ENCODE measurements at regions not wholly inside any gene's neighbourhood (a gene's known extent, or its start where the extent isn't known, plus 50 kb on each side); places are given as distances from the start of the nearest gene placed in this dataset.

GRCh38 chr3:99143493-99143892 lies 242.0 kb upstream of the DCBLD2 start:
- Histone ChIP-seq H3K9me3 (replicated peaks) (no peaks in the 10 kb centered on the region), H3K36me3 (no peaks in the 10 kb centered on the region), H3K27ac (no peak overlapping the region), H3K27me3 (no peaks in the 10 kb centered on the region), H3K4me3 (no peak overlapping the region), H3K4me1 (no peaks in the 10 kb centered on the region)
- no peak for DNase-seq

GRCh38 chr3:99134986-99135385 lies 233.5 kb upstream of the DCBLD2 start:
- Histone ChIP-seq H3K27ac (no peak overlapping the region), H3K36me3 (no peaks in the 10 kb centered on the region), H3K4me3 (no peak overlapping the region), H3K27me3 (no peaks in the 10 kb centered on the region), H3K4me1 (no peaks in the 10 kb centered on the region), H3K9me3 (replicated peaks) (0 out of 2 replicates have a peak, but pooled peaks cover 2% of the 10 kb centered on the region)
- no peak for DNase-seq

- no peaks in the 10 kb centered on the region for H3K9me3 ChIP-seq (replicated peaks)
- H3K4me3 ChIP-seq = no peak overlapping the region
- no peaks in the 10 kb centered on the region for H3K27me3 ChIP-seq
- no peak for DNase-seq
- H3K27ac ChIP-seq = no peak overlapping the region
- no peaks in the 10 kb centered on the region for H3K36me3 ChIP-seq
- no peaks in the 10 kb centered on the region for H3K4me1 ChIP-seq
Measured at GRCh38 chr3:99131876-99132275, 230.4 kb upstream of the DCBLD2 start.

GRCh38 chr3:99128725-99129505 lies 227.4 kb upstream of the DCBLD2 start:
- no peaks in the 10 kb centered on the region for H3K4me1 ChIP-seq
- H3K36me3 ChIP-seq = no peaks in the 10 kb centered on the region
- DNase-seq = peak in 1 of 2 experiments; percentile 8
- H3K27ac ChIP-seq = peak overlapping the region; percentile 19
- H3K9me3 ChIP-seq (replicated peaks) = no peaks in the 10 kb centered on the region
- H3K27me3 ChIP-seq = no peaks in the 10 kb centered on the region
- H3K4me3 ChIP-seq = no peak overlapping the region

GRCh38 chr3:99128235-99128634 lies 226.7 kb upstream of the DCBLD2 start:
- DNase-seq = no peak
- Histone ChIP-seq H3K36me3 (no peaks in the 10 kb centered on the region), H3K4me3 (no peak overlapping the region), H3K4me1 (no peaks in the 10 kb centered on the region), H3K9me3 (replicated peaks) (no peaks in the 10 kb centered on the region), H3K27ac (no peak overlapping the region), H3K27me3 (no peaks in the 10 kb centered on the region)

GRCh38 chr3:99126316-99126715 lies 224.8 kb upstream of the DCBLD2 start:
- no peaks in the 10 kb centered on the region for H3K9me3 ChIP-seq (replicated peaks)
- no peaks in the 10 kb centered on the region for H3K36me3 ChIP-seq
- no peaks in the 10 kb centered on the region for H3K27me3 ChIP-seq
- no peak overlapping the region for H3K27ac ChIP-seq
- H3K4me3 ChIP-seq = no peak overlapping the region
- no peaks in the 10 kb centered on the region for H3K4me1 ChIP-seq
- DNase-seq = no peak

GRCh38 chr3:99119385-99119784 lies 217.9 kb upstream of the DCBLD2 start:
- no peak overlapping the region for H3K27ac ChIP-seq
- no peaks in the 10 kb centered on the region for H3K9me3 ChIP-seq (replicated peaks)
- no peak overlapping the region for H3K4me3 ChIP-seq
- no peaks in the 10 kb centered on the region for H3K36me3 ChIP-seq
- no peaks in the 10 kb centered on the region for H3K4me1 ChIP-seq
- no peaks in the 10 kb centered on the region for H3K27me3 ChIP-seq
- no peak for DNase-seq

- Histone ChIP-seq H3K27me3 (no peaks in the 10 kb centered on the region), H3K4me1 (no peaks in the 10 kb centered on the region), H3K27ac (peak overlapping the region; percentile 10; the same call in 1 of the 2 replicates), H3K36me3 (no peaks in the 10 kb centered on the region), H3K9me3 (replicated peaks) (no peaks in the 10 kb centered on the region), H3K4me3 (no peak overlapping the region)
- no peak for DNase-seq
Measured at GRCh38 chr3:99118381-99118780, 216.9 kb upstream of the DCBLD2 start.

- peak; percentile 37 to 64 for DNase-seq
- Histone ChIP-seq H3K4me1 (no peaks in the 10 kb centered on the region), H3K9me3 (replicated peaks) (no peaks in the 10 kb centered on the region)
Measured at GRCh38 chr3:99114565-99115291, 213.2 kb upstream of the DCBLD2 start.

GRCh38 chr3:99111235-99111634 lies 209.7 kb upstream of the DCBLD2 start:
- no peak overlapping the region for H3K4me3 ChIP-seq
- no peaks in the 10 kb centered on the region for H3K36me3 ChIP-seq
- no peaks in the 10 kb centered on the region for H3K27me3 ChIP-seq
- H3K9me3 ChIP-seq (replicated peaks) = no peaks in the 10 kb centered on the region
- DNase-seq = no peak
- no peak overlapping the region for H3K27ac ChIP-seq
- H3K4me1 ChIP-seq = peaks cover 15% of the 10 kb centered on the region

More at GRCh38 chr3:99114565-99115291, 213.2 kb upstream of the DCBLD2 start:
- no peaks in the 10 kb centered on the region for H3K27me3 ChIP-seq
- H3K27ac ChIP-seq = no peak overlapping the region
- no peak overlapping the region for H3K4me3 ChIP-seq
- H3K36me3 ChIP-seq = no peaks in the 10 kb centered on the region

GRCh38 chr3:99110401-99110800 lies 208.9 kb upstream of the DCBLD2 start:
- Histone ChIP-seq H3K9me3 (replicated peaks) (no peaks in the 10 kb centered on the region), H3K4me1 (peaks cover 15% of the 10 kb centered on the region)
- no peak for DNase-seq

GRCh38 chr3:99108508-99108907 lies 207.0 kb upstream of the DCBLD2 start:
- Histone ChIP-seq H3K36me3 (no peaks in the 10 kb centered on the region), H3K27me3 (no peaks in the 10 kb centered on the region), H3K27ac (peak overlapping the region; percentile 56), H3K4me1 (peaks cover 15% of the 10 kb centered on the region), H3K9me3 (replicated peaks) (no peaks in the 10 kb centered on the region), H3K4me3 (no peak overlapping the region)
- DNase-seq = peak; percentile 22 to 60

More at GRCh38 chr3:99110401-99110800, 208.9 kb upstream of the DCBLD2 start:
- no peak overlapping the region for H3K27ac ChIP-seq
- H3K36me3 ChIP-seq = no peaks in the 10 kb centered on the region
- H3K27me3 ChIP-seq = no peaks in the 10 kb centered on the region
- no peak overlapping the region for H3K4me3 ChIP-seq

GRCh38 chr3:99094606-99095005 lies 193.1 kb upstream of the DCBLD2 start:
- Histone ChIP-seq H3K36me3 (no peaks in the 10 kb centered on the region), H3K27me3 (no peaks in the 10 kb centered on the region), H3K4me1 (no peaks in the 10 kb centered on the region), H3K27ac (no peak overlapping the region), H3K9me3 (replicated peaks) (no peaks in the 10 kb centered on the region), H3K4me3 (no peak overlapping the region)
- no peak for DNase-seq

GRCh38 chr3:99087277-99087676 lies 185.8 kb upstream of the DCBLD2 start:
- DNase-seq = no peak
- Histone ChIP-seq H3K9me3 (replicated peaks) (no peaks in the 10 kb centered on the region), H3K27me3 (no peaks in the 10 kb centered on the region), H3K4me1 (no peaks in the 10 kb centered on the region), H3K36me3 (no peaks in the 10 kb centered on the region), H3K4me3 (no peak overlapping the region), H3K27ac (no peak overlapping the region)

GRCh38 chr3:99084826-99085225 lies 183.3 kb upstream of the DCBLD2 start:
- Histone ChIP-seq H3K4me1 (no peaks in the 10 kb centered on the region), H3K4me3 (no peak overlapping the region), H3K27me3 (no peaks in the 10 kb centered on the region), H3K36me3 (no peaks in the 10 kb centered on the region), H3K27ac (no peak overlapping the region), H3K9me3 (replicated peaks) (0 out of 2 replicates have a peak, but pooled peaks cover 3% of the 10 kb centered on the region)
- DNase-seq = no peak

Data from SJCRH30 (cell line).